ENCODE measurements at regions not wholly inside any gene's neighbourhood (a gene's known extent, or its start where the extent isn't known, plus 50 kb on each side); places are given as distances from the start of the nearest gene placed in this dataset.

- DNase-seq (ENCODE audit: low spot score) = no peak
- no peak overlapping the region for H3K4me3 ChIP-seq (ENCODE audit: low read depth in 1 of 3, low read length in 3 of 3)
- H3K27me3 ChIP-seq (ENCODE audit: control insufficient read depth in 4 of 4, insufficient read depth in 4 of 4, low read length in 3 of 4) = peaks cover 0 to 5% (median 0%) of the 10 kb centered on the region in 4 donors
- 62% methylated on average over 2 of the region's 2 CpGs for WGBS
- no peak overlapping the region for H3K9ac ChIP-seq (ENCODE audit: low read depth in 1 of 2, low read length in 2 of 2)
- no peaks in the 10 kb centered on the region for H3K36me3 ChIP-seq (ENCODE audit: control insufficient read depth in 4 of 4, insufficient read depth in 3 of 4, low read depth in 1 of 4, low read length in 3 of 4)
- TF ChIP-seq NR2F2 (IDR thresholded peaks at IDR 0.05) (no peak), REST (IDR thresholded peaks at IDR 0.05) (no peak), FOXA1 (IDR thresholded peaks at IDR 0.05) (no peak), FOXA2 (IDR thresholded peaks at IDR 0.05) (no peak), MAX (IDR thresholded peaks at IDR 0.05) (no peak)
- H3K9me3 ChIP-seq (ENCODE audit: control insufficient read depth in 4 of 4, low read length in 3 of 4) = no peaks in the 10 kb centered on the region
- no peak overlapping the region for H3K27ac ChIP-seq (ENCODE audit: low read depth in 1 of 2, low read length in 2 of 2)
- H3K4me1 ChIP-seq (ENCODE audit: control insufficient read depth in 4 of 4, insufficient read depth in 4 of 4, low read length in 3 of 4) = peaks cover 0 to 1% (median 0%) of the 10 kb centered on the region in 4 donors
These were observed 321.6 kb downstream of the NDFIP2 start for GRCh38 chr13:79802389-79803085.

DNA sequence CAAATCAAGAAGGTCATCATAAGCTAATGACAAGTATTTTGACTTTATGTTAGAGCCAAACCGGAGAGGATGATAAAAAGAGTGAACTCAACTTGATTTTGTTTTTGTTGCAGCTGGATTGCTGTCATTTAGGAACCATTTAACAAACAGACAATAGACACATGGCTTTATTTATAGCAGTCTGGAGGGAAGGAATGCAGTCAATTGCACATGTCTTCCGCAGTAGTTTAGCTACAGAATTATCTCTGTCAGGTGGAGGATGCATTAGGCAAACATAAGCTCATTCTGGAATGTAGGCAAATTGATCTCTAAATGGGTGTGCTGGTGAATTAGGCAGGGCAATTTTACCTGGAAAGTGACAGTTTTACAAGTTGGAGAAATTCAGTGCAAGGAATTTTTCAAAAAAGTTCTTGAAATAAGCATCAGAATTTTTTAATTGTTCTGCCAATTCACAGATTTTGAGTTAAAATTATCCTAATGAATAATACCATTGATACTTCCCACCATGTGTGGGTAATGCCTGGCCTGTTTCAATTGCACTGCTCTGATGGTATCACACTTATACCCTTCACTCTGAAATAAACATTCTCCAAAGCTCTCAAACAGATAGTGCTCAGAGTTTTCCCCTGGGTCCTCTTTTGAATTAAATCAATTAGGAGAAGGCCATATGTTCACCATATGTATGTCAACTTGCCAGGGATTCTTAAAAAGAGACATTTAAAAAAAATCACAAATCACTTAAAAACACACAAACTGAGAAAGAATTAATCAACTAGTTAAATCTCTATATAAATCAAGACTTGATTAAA, 318.3 kb downstream of the NDFIP2 start:
- Histone ChIP-seq H3K36me3 (ENCODE audit: control insufficient read depth in 4 of 4, insufficient read depth in 3 of 4, low read depth in 1 of 4, low read length in 3 of 4) (no peaks in the 10 kb centered on the region), H3K27ac (ENCODE audit: low read depth in 1 of 2, low read length in 2 of 2) (no peak overlapping the region), H3K9ac (ENCODE audit: low read depth in 1 of 2, low read length in 2 of 2) (no peak overlapping the region), H3K4me1 (ENCODE audit: control insufficient read depth in 4 of 4, insufficient read depth in 4 of 4, low read length in 3 of 4) (peaks cover 0 to 1% (median 0%) of the 10 kb centered on the region in 4 donors), H3K27me3 (ENCODE audit: control insufficient read depth in 4 of 4, insufficient read depth in 4 of 4, low read length in 3 of 4) (peaks cover 0 to 5% (median 0%) of the 10 kb centered on the region in 4 donors), H3K4me3 (ENCODE audit: low read depth in 1 of 3, low read length in 3 of 3) (no peak overlapping the region), H3K9me3 (ENCODE audit: control insufficient read depth in 4 of 4, low read length in 3 of 4) (no peaks in the 10 kb centered on the region)
- TF ChIP-seq RXRA (IDR thresholded peaks at IDR 0.05) (no peak), TAF1 (conservative IDR thresholded peaks at IDR 0.05) (no peak), YY1 (IDR thresholded peaks at IDR 0.05) (no peak), ZBTB33 (IDR thresholded peaks at IDR 0.05) (no peak)
- no peak for DNase-seq (ENCODE audit: low spot score)
- WGBS = 40% methylated on average over 2 of the region's 2 CpGs

DNA sequence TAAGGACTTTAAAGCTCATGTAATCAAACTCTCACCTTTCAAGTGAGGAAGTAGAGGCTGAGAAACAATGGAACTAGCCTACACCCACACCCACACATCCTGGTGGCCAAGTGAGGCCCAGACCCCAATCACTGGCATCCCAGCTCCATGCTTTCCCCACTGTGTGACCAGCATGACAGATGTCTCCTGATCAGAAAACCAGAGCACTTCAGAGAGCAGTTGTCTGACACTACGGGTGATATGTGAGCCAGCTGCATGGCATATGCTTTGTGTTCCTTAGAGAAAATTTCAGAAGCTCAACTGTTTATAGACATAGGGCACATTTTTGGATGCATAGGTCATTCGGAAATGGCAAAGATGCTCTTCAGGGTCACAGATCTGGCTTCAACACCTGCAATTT, 315.2 kb downstream of the NDFIP2 start:
- Histone ChIP-seq H3K4me1 (ENCODE audit: control insufficient read depth in 4 of 4, insufficient read depth in 4 of 4, low read length in 3 of 4) (no peaks in the 10 kb centered on the region), H3K9me3 (ENCODE audit: control insufficient read depth in 4 of 4, low read length in 3 of 4) (no peaks in the 10 kb centered on the region), H3K9ac (ENCODE audit: low read depth in 1 of 2, low read length in 2 of 2) (no peak overlapping the region), H3K27ac (ENCODE audit: low read depth in 1 of 2, low read length in 2 of 2) (no peak overlapping the region), H3K36me3 (ENCODE audit: control insufficient read depth in 4 of 4, insufficient read depth in 3 of 4, low read depth in 1 of 4, low read length in 3 of 4) (no peaks in the 10 kb centered on the region), H3K4me3 (ENCODE audit: low read depth in 1 of 3, low read length in 3 of 3) (no peak overlapping the region), H3K27me3 (ENCODE audit: control insufficient read depth in 4 of 4, insufficient read depth in 4 of 4, low read length in 3 of 4) (peaks cover 0 to 5% (median 0%) of the 10 kb centered on the region in 4 donors)
- DNase-seq (ENCODE audit: low spot score) = no peak
- TF ChIP-seq ZBTB33 (IDR thresholded peaks at IDR 0.05) (no peak), GABPA (IDR thresholded peaks at IDR 0.05 in 1 of 2, conservative IDR thresholded peaks at IDR 0.05 in 1 of 2) (no peak), REST (IDR thresholded peaks at IDR 0.05) (no peak), YY1 (IDR thresholded peaks at IDR 0.05) (no peak)
- 72% methylated on average over 2 of the region's 2 CpGs for WGBS

Measured in liver (tissue), 7 donors.